ENCODE measurements at regions not wholly inside any gene's neighbourhood (a gene's known extent, or its start where the extent isn't known, plus 50 kb on each side); places are given as distances from the start of the nearest gene placed in this dataset.
"Not testable (repeated sequence)": the region's sequence is repeated elsewhere in the genome, so short reads cannot be mapped to it uniquely, and the experiment has no call there.

- H3K27ac ChIP-seq: no peak overlapping the region
- TF ChIP-seq, protein P1, sequence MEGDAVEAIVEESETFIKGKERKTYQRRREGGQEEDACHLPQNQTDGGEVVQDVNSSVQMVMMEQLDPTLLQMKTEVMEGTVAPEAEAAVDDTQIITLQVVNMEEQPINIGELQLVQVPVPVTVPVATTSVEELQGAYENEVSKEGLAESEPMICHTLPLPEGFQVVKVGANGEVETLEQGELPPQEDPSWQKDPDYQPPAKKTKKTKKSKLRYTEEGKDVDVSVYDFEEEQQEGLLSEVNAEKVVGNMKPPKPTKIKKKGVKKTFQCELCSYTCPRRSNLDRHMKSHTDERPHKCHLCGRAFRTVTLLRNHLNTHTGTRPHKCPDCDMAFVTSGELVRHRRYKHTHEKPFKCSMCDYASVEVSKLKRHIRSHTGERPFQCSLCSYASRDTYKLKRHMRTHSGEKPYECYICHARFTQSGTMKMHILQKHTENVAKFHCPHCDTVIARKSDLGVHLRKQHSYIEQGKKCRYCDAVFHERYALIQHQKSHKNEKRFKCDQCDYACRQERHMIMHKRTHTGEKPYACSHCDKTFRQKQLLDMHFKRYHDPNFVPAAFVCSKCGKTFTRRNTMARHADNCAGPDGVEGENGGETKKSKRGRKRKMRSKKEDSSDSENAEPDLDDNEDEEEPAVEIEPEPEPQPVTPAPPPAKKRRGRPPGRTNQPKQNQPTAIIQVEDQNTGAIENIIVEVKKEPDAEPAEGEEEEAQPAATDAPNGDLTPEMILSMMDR (IDR thresholded peaks at IDR 0.05): no peak
- no peaks in the 10 kb centered on the region for H3K9me3 ChIP-seq
- no peaks in the 10 kb centered on the region for H3K27me3 ChIP-seq
- intact Hi-C loops (cut with DNase I; ENCODE audit: low total_unique reads): no loop called here
- peaks cover 0 to 9% (median 0%) of the 10 kb centered on the region in 4 donors for H3K4me1 ChIP-seq
- no peaks in the 10 kb centered on the region for H3K36me3 ChIP-seq
- no peak for DNase-seq
- no peak overlapping the region for H3K4me3 ChIP-seq
Observed at GRCh38 chr20:6698056-6698455, 69.4 kb upstream of the BMP2 start.

- H3K4me3 ChIP-seq: no peak overlapping the region
- no peaks in the 10 kb centered on the region for H3K9me3 ChIP-seq
- no peaks in the 10 kb centered on the region for H3K36me3 ChIP-seq
- no peak overlapping the region for H3K27ac ChIP-seq
- TF ChIP-seq, protein P1 (IDR thresholded peaks at IDR 0.05): no peak
- no peak for DNase-seq
- no peaks in the 10 kb centered on the region for H3K27me3 ChIP-seq
- intact Hi-C loops (cut with DNase I; ENCODE audit: low total_unique reads): no loop called here
- H3K4me1 ChIP-seq: peaks cover 0 to 9% (median 0%) of the 10 kb centered on the region in 4 donors
Observed at GRCh38 chr20:6697228-6697972, 70.1 kb upstream of the BMP2 start.

DNA sequence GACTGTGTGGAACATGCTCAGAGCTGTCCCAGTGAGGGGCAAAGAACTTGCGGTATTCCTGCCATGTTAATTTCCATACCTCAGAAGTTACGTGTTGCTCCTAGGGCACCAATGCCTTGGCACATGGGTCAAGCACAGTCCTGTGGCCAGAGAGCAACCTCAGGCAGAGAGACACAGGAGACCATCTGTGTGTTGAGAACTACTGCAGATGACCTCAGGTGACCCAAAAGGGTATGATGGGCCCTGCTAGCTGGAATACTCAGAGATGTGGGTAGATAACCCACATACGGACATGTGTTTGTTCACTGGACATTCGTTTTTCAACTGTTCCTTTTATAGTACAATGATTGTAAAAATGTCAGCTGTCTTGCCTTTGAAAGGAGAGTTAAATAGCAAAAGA lies 71.5 kb upstream of the BMP2 start:
- intact Hi-C loops (cut with DNase I; ENCODE audit: low total_unique reads): no loop called here
- H3K36me3 ChIP-seq: no peaks in the 10 kb centered on the region
- H3K9me3 ChIP-seq: no peaks in the 10 kb centered on the region
- no peaks in the 10 kb centered on the region for H3K27me3 ChIP-seq
- DNase-seq: no peak
- H3K4me3 ChIP-seq: no peak overlapping the region
- H3K4me1 ChIP-seq: no peaks in the 10 kb centered on the region
- TF ChIP-seq, protein P1 (IDR thresholded peaks at IDR 0.05): no peak
- H3K27ac ChIP-seq: no peak overlapping the region

GRCh38 chr20:6693808-6694198 lies 73.7 kb upstream of the BMP2 start:
- H3K9me3 ChIP-seq; H3K4me3 ChIP-seq; H3K27me3 ChIP-seq; H3K4me1 ChIP-seq; DNase-seq; intact Hi-C loops (cut with DNase I; ENCODE audit: low total_unique reads); H3K36me3 ChIP-seq; H3K27ac ChIP-seq: not testable (repeated sequence)

DNA sequence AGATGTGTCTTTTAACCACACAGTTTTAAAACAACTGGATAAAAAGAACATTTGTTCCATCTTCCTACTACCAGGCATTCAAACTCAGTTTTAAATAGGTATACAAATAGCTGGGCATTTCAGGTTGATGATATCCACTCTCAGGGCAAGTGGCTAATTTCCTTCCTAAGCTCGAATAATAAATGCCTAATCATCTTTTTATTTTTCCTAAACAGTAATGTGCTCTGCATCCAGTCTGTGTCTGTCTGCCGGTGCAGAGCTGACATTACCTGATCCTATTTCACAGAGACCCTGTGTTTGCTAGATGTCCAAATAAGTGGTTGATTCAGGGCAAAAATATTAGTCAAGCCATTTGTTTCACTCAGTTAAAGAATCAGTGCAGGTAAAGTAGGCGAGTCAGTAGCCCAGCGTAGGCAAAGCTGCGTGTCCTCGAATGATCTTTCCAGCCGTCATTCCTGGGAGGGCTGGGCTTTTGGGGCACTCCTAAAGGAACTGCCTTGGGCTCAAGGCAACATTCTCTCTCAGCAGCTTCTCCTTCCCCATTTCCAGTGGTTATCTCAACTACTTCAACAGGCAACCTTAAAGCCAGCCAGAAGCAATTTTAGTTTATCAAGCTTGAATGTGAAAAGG lies 74.2 kb upstream of the BMP2 start:
- H3K27ac ChIP-seq: no peak overlapping the region
- no peaks in the 10 kb centered on the region for H3K36me3 ChIP-seq
- no peak overlapping the region for H3K4me3 ChIP-seq
- no peak for DNase-seq
- no peaks in the 10 kb centered on the region for H3K4me1 ChIP-seq
- no peaks in the 10 kb centered on the region for H3K27me3 ChIP-seq
- no peaks in the 10 kb centered on the region for H3K9me3 ChIP-seq
- TF ChIP-seq, protein P1 (IDR thresholded peaks at IDR 0.05): no peak
- intact Hi-C loops (cut with DNase I; ENCODE audit: low total_unique reads): no loop called here

- H3K27me3 ChIP-seq: no peaks in the 10 kb centered on the region
- no peak overlapping the region for H3K27ac ChIP-seq
- TF ChIP-seq, protein P1 (IDR thresholded peaks at IDR 0.05): no peak
- intact Hi-C loops (cut with DNase I; ENCODE audit: low total_unique reads): no loop called here
- H3K4me1 ChIP-seq: no peaks in the 10 kb centered on the region
- no peak for DNase-seq
- no peaks in the 10 kb centered on the region for H3K9me3 ChIP-seq
- no peak overlapping the region for H3K4me3 ChIP-seq
- H3K36me3 ChIP-seq: no peaks in the 10 kb centered on the region
Observed at GRCh38 chr20:6692566-6693173, 74.8 kb upstream of the BMP2 start.
